ENCODE measurements at regions not wholly inside any gene's neighbourhood (a gene's known extent, or its start where the extent isn't known, plus 50 kb on each side); places are given as distances from the start of the nearest gene placed in this dataset.

DNA sequence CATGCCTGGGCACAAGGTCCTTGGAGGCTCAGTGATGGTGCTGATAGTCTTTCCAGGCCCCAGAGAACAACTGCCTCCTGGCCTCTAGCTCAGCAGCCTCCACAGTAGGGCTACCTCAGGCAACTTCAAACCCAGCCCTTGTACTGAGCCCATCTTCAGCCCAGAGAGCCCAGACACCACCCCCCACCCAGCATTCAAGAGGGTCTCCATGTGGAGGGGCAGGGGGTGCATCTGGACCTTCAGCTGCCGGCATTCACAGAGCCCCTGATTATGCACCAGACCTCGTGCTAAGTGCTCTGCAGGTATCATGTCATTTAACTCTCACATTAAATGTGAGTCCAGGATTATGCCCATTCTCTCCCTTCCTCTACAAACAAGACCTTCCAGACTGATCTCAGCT is 197.0 kb upstream of the ZC3H12A start:
- Histone ChIP-seq H3K27ac (no peak overlapping the region), H3K4me3 (no peak overlapping the region)
- no peak for DNase-seq (ENCODE audit: low spot score)
- TF ChIP-seq, protein P1, sequence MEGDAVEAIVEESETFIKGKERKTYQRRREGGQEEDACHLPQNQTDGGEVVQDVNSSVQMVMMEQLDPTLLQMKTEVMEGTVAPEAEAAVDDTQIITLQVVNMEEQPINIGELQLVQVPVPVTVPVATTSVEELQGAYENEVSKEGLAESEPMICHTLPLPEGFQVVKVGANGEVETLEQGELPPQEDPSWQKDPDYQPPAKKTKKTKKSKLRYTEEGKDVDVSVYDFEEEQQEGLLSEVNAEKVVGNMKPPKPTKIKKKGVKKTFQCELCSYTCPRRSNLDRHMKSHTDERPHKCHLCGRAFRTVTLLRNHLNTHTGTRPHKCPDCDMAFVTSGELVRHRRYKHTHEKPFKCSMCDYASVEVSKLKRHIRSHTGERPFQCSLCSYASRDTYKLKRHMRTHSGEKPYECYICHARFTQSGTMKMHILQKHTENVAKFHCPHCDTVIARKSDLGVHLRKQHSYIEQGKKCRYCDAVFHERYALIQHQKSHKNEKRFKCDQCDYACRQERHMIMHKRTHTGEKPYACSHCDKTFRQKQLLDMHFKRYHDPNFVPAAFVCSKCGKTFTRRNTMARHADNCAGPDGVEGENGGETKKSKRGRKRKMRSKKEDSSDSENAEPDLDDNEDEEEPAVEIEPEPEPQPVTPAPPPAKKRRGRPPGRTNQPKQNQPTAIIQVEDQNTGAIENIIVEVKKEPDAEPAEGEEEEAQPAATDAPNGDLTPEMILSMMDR (IDR thresholded peaks at IDR 0.05) = no peak

DNA sequence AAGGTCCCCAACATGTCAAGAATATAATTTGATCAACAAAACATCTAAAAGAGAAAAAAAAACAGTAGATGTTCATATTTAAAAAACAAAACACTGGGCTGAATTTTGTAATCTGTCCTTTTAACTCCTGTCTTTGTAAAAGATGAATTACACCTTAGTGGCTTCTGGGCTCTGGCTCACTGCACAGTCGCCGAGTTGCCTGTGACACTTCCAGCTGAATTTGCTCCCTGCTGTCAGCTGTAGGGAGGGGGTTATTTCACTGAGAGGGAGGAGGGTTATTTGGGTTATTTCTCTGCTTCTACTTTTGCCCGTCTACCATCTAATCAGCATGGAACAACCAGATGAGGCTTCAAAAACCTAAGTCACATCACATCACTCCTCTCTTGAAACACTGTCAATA is 193.0 kb upstream of the ZC3H12A start:
- TF ChIP-seq, protein P1 (IDR thresholded peaks at IDR 0.05) = no peak
- no peak overlapping the region for H3K4me3 ChIP-seq
- DNase-seq (ENCODE audit: low spot score) = no peak
- no peak overlapping the region for H3K27ac ChIP-seq

DNA sequence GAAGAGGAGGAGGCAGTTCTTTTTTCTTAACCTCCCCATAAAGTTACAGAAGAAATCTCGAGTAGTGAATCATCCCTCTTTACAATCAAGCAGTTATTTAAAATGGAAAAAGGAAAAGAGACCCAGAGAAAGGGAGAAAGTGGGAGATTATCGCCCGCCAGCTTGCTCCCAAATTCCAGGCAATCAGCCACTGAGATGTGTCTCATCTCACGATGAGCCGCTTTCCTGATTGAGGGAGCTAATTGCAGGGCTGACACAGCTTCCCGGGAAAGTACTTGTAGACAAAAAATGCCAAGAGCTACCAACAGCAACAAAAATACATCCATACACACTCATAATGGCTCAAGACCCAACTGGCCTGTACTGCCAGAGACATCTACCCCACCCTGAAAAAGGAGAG is 191.6 kb upstream of the ZC3H12A start:
- DNase-seq (ENCODE audit: low spot score) = no peak
- no peak overlapping the region for H3K4me3 ChIP-seq
- TF ChIP-seq, protein P1 (IDR thresholded peaks at IDR 0.05) = no peak
- no peak overlapping the region for H3K27ac ChIP-seq

DNA sequence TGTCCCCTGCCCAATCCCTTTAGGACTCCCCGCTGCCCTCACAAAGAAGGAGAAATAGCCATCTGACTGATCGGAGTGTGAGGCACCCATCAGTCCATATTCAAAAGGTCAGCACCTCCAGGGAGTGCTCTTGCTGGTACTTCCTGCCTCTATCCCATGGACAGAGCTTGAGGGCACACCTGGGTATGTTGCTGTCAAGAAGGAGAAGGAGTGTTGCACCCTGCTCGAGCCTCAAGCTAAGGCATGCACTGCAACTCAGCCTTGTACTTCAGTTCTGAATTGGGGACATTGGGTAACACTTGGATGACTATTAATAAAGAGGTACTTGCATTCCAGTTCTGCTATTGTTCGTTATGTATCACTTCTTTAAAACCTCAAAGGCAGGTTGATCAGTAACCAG is 190.3 kb upstream of the ZC3H12A start:
- no peak overlapping the region for H3K27ac ChIP-seq
- TF ChIP-seq, protein P1 (IDR thresholded peaks at IDR 0.05) = no peak

DNA sequence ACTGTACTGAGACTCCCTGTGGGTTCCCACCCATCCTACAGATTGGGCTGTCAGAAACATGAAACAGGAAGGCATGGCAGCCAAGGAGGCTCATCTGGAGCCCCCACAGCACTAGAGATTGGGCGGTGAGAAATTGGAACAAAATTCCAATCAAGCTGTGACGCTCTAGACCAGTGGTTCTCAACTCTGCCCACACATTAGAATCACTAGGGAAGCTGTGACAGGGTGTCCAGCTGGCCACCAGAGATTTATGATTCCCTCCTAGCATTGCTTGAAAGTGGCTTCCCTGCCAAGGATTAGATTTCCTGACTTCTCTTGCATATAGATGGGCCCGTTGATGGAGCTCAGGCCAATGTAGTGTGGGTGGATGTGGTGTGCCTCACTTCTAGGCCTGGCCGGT is 187.5 kb upstream of the ZC3H12A start:
- TF ChIP-seq, protein P1 (IDR thresholded peaks at IDR 0.05) = no peak
- Histone ChIP-seq H3K27ac (no peak overlapping the region), H3K4me3 (no peak overlapping the region)
- DNase-seq (ENCODE audit: low spot score) = no peak

More for the DNA sequence above, 190.3 kb upstream of the ZC3H12A start:
- H3K4me3 ChIP-seq = no peak overlapping the region
- no peak for DNase-seq (ENCODE audit: low spot score)

DNA sequence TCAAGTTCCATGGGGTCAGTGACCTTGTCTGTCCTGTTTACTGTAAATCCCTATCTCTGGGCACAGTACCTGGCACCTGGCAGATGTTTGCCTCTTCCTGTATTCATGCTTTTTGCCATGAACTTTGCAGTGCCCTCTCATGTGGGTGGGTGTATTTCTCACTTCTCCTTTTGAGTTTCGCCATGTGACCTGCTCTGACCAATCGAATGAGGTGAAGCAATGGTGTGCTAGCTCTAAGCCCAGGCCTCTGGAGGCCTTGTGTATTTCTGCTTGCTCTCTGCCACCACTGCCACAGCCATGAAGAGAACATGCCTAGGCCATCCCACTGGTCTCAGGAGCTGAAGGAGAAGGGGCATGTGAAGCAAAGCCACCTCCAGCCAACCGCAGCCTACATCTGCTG is 185.5 kb upstream of the ZC3H12A start:
- DNase-seq (ENCODE audit: low spot score) = no peak
- no peak overlapping the region for H3K4me3 ChIP-seq

DNA sequence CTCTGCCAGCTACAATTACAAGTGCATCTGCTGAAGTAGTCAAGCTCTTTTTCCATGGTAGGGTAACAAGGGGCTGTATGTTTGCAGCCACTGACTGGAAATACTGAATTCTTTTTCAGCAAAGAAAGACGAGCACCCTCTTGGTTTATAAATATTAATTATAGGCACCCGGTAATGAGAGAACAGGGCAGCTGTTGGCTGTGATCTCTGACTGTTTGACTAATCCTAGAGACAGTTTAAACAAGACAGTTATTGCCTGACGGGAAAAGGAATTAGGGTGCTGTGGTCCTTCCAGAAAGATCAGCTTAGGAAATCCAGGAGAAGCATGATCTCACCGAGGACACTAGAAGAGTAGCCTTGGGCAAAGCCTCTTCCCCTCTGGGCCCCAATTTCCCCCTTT is 183.7 kb upstream of the ZC3H12A start:
- no peak overlapping the region for H3K27ac ChIP-seq
- H3K4me3 ChIP-seq = no peak overlapping the region
- TF ChIP-seq, protein P1 (IDR thresholded peaks at IDR 0.05) = no peak
- DNase-seq (ENCODE audit: low spot score) = no peak

More for the DNA sequence above, 185.5 kb upstream of the ZC3H12A start:
- TF ChIP-seq, protein P1 (IDR thresholded peaks at IDR 0.05) = no peak
- H3K27ac ChIP-seq = no peak overlapping the region

Data from coronary artery (tissue), 2 donors.